ENCODE measurements at regions not wholly inside any gene's neighbourhood (a gene's known extent, or its start where the extent isn't known, plus 50 kb on each side); places are given as distances from the start of the nearest gene placed in this dataset.

GRCh38 chr1:4130096-4130495, 230.0 kb upstream of the C1orf174 start:
- no peak for TF ChIP-seq CTCF (IDR thresholded peaks at IDR 0.05; ENCODE audit: insufficient read depth, low read depth, low read length)
- no peak for TF ChIP-seq EZH2 (IDR thresholded peaks at IDR 0.05; ENCODE audit: insufficient read depth, low read length)
- Histone ChIP-seq H3K27ac (ENCODE audit: low read depth, low read length) (no peak overlapping the region), H3K4me2 (ENCODE audit: low read length) (no peak overlapping the region), H3K27me3 (ENCODE audit: insufficient read depth, low read length) (no peaks in the 10 kb centered on the region), H3K4me3 (ENCODE audit: insufficient read depth, low read depth, low read length) (no peak overlapping the region), H3K9ac (ENCODE audit: low read length) (no peak overlapping the region), H4K20me1 (ENCODE audit: insufficient read depth, low read length) (no peaks in the 10 kb centered on the region), H3K79me2 (ENCODE audit: insufficient read depth, low read length) (no peaks in the 10 kb centered on the region), H3K9me3 (ENCODE audit: insufficient read depth, low read depth, low read length) (peaks cover 6% of the 10 kb centered on the region), H3K4me1 (ENCODE audit: insufficient read depth, low read length) (no peaks in the 10 kb centered on the region), H3K36me3 (ENCODE audit: insufficient read depth, low read length) (no peaks in the 10 kb centered on the region), H2AFZ (ENCODE audit: low read depth, low read length) (no peak overlapping the region)
- DNase-seq (ENCODE audit: low read depth) (no peak), FAIRE-seq (no peak)
- Mint-ChIP-seq H3K27ac (ENCODE audit: unreplicated experiment) (no peak overlapping the region), H3K4me3 (ENCODE audit: unreplicated experiment) (no peak overlapping the region), H3K4me1 (ENCODE audit: low read depth, unreplicated experiment) (no peaks in the 10 kb centered on the region), H3K27me3 (ENCODE audit: low read depth, unreplicated experiment) (peaks cover 2% of the 10 kb centered on the region), H3K9me3 (ENCODE audit: unreplicated experiment) (peaks cover 9% of the 10 kb centered on the region), H3K36me3 (ENCODE audit: low read depth, unreplicated experiment) (no peaks in the 10 kb centered on the region)

GRCh38 chr1:4131734-4132133, 231.7 kb upstream of the C1orf174 start:
- no peak for FAIRE-seq
- no peaks in the 10 kb centered on the region for H3K4me1 ChIP-seq (ENCODE audit: insufficient read depth, low read length)
- Mint-ChIP-seq H3K27ac (ENCODE audit: unreplicated experiment) (no peak overlapping the region), H3K36me3 (ENCODE audit: low read depth, unreplicated experiment) (no peaks in the 10 kb centered on the region), H3K27me3 (ENCODE audit: low read depth, unreplicated experiment) (peaks cover 2% of the 10 kb centered on the region), H3K4me3 (ENCODE audit: unreplicated experiment) (no peak overlapping the region), H3K4me1 (ENCODE audit: low read depth, unreplicated experiment) (no peaks in the 10 kb centered on the region), H3K9me3 (ENCODE audit: unreplicated experiment) (peaks cover 13% of the 10 kb centered on the region)
- no peak overlapping the region for H3K4me2 ChIP-seq (ENCODE audit: low read length)
- H2AFZ ChIP-seq (ENCODE audit: low read depth, low read length): no peak overlapping the region
- DNase-seq (ENCODE audit: low read depth): no peak
- H3K79me2 ChIP-seq (ENCODE audit: insufficient read depth, low read length): no peaks in the 10 kb centered on the region
- H4K20me1 ChIP-seq (ENCODE audit: insufficient read depth, low read length): no peaks in the 10 kb centered on the region
- H3K36me3 ChIP-seq (ENCODE audit: insufficient read depth, low read length): no peaks in the 10 kb centered on the region
- H3K9ac ChIP-seq (ENCODE audit: low read length): no peak overlapping the region
- H3K27me3 ChIP-seq (ENCODE audit: insufficient read depth, low read length): no peaks in the 10 kb centered on the region
- H3K9me3 ChIP-seq (ENCODE audit: insufficient read depth, low read depth, low read length): peaks cover 2% of the 10 kb centered on the region
- H3K4me3 ChIP-seq (ENCODE audit: insufficient read depth, low read depth, low read length): no peak overlapping the region
- H3K27ac ChIP-seq (ENCODE audit: low read depth, low read length): no peak overlapping the region
- TF ChIP-seq EZH2 (IDR thresholded peaks at IDR 0.05; ENCODE audit: insufficient read depth, low read length) (no peak), CTCF (IDR thresholded peaks at IDR 0.05; ENCODE audit: insufficient read depth, low read depth, low read length) (no peak)

GRCh38 chr1:4132352-4133296, 232.6 kb upstream of the C1orf174 start:
- TF ChIP-seq EZH2 (IDR thresholded peaks at IDR 0.05; ENCODE audit: insufficient read depth, low read length): no peak
- no peak for TF ChIP-seq CTCF (IDR thresholded peaks at IDR 0.05; ENCODE audit: insufficient read depth, low read depth, low read length)
- Histone ChIP-seq H3K27me3 (ENCODE audit: insufficient read depth, low read length) (no peaks in the 10 kb centered on the region), H3K9ac (ENCODE audit: low read length) (no peak overlapping the region), H4K20me1 (ENCODE audit: insufficient read depth, low read length) (no peaks in the 10 kb centered on the region), H3K79me2 (ENCODE audit: insufficient read depth, low read length) (no peaks in the 10 kb centered on the region), H3K4me2 (ENCODE audit: low read length) (no peak overlapping the region), H3K27ac (ENCODE audit: low read depth, low read length) (no peak overlapping the region), H2AFZ (ENCODE audit: low read depth, low read length) (no peak overlapping the region), H3K4me1 (ENCODE audit: insufficient read depth, low read length) (no peaks in the 10 kb centered on the region), H3K36me3 (ENCODE audit: insufficient read depth, low read length) (no peaks in the 10 kb centered on the region), H3K9me3 (ENCODE audit: insufficient read depth, low read depth, low read length) (peaks cover 8% of the 10 kb centered on the region), H3K4me3 (ENCODE audit: insufficient read depth, low read depth, low read length) (no peak overlapping the region)
- peaks cover 11% of the 10 kb centered on the region for H3K9me3 Mint-ChIP-seq (ENCODE audit: unreplicated experiment)
- H3K27ac Mint-ChIP-seq (ENCODE audit: unreplicated experiment): no peak overlapping the region
- no peaks in the 10 kb centered on the region for H3K4me1 Mint-ChIP-seq (ENCODE audit: low read depth, unreplicated experiment)
- no peak for FAIRE-seq
- DNase-seq (ENCODE audit: low read depth): no peak
- H3K4me3 Mint-ChIP-seq (ENCODE audit: unreplicated experiment): no peak overlapping the region
- no peaks in the 10 kb centered on the region for H3K36me3 Mint-ChIP-seq (ENCODE audit: low read depth, unreplicated experiment)
- H3K27me3 Mint-ChIP-seq (ENCODE audit: low read depth, unreplicated experiment): peaks cover 2% of the 10 kb centered on the region
